ENCODE measurements at regions not wholly inside any gene's neighbourhood (a gene's known extent, or its start where the extent isn't known, plus 50 kb on each side); places are given as distances from the start of the nearest gene placed in this dataset.

DNA sequence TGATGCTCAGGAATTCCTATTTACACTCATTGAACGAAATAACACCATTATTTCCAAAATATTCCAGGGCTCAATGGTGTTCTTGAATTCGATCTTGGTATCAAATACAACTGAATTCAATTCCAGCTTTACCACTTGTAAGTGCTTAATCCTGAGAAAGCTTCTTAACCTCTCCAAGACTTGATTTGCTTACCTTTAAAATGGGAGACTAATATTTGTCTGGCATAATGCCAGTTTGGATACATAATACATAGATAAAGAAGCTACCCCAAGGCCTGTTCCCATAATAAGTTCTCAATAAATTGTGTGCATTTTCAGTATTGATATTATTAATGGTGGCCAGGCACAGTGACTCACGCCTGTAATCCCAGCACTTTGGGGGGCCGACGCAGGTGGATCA, 368.9 kb upstream of the MAF start:
- Histone ChIP-seq H3K27me3 (ENCODE audit: control insufficient read depth, insufficient read depth, low read length, poor library complexity, severe bottlenecking) (no peaks in the 10 kb centered on the region), H3K9me3 (ENCODE audit: control insufficient read depth, low read length) (no peaks in the 10 kb centered on the region), H3K36me3 (ENCODE audit: control insufficient read depth, insufficient read depth, low read length) (no peaks in the 10 kb centered on the region), H3K4me3 (ENCODE audit: insufficient read depth, low read depth, low read length) (no peak overlapping the region), H3K4me1 (ENCODE audit: control insufficient read depth, insufficient read depth, low read length) (no peaks in the 10 kb centered on the region), H3K27ac (ENCODE audit: insufficient read depth, low read depth, low read length, poor library complexity, severe bottlenecking) (no peak overlapping the region)
- 91 to 95% methylated on average over 5 of the region's 5 CpGs for WGBS, 2 experiments

DNA sequence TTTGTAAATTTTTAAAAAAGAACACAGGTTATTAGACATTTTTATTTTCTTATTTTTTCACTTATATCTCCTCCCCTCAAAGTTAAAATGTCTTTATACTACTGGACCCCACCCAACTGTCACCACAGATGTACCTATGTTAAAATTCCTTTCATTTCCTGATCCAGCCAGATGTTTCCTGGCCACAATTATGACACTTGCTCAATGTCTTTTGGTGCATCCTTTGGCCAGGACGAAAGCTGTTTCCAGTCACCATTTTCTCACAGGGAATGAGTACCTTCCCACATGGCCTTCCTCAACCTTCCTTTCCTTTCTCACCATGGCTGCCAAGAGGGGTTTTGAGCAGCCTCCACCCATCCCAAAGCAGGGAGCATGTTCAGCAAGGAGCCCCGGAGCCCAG, 365.7 kb upstream of the MAF start:
- Histone ChIP-seq H3K27me3 (ENCODE audit: control insufficient read depth, insufficient read depth, low read length, poor library complexity, severe bottlenecking) (no peaks in the 10 kb centered on the region), H3K4me1 (ENCODE audit: control insufficient read depth, insufficient read depth, low read length) (no peaks in the 10 kb centered on the region), H3K9me3 (ENCODE audit: control insufficient read depth, low read length) (no peaks in the 10 kb centered on the region), H3K27ac (ENCODE audit: insufficient read depth, low read depth, low read length, poor library complexity, severe bottlenecking) (no peak overlapping the region), H3K4me3 (ENCODE audit: insufficient read depth, low read depth, low read length) (no peak overlapping the region), H3K36me3 (ENCODE audit: control insufficient read depth, insufficient read depth, low read length) (no peaks in the 10 kb centered on the region)
- WGBS, 2 experiments, result 92 to 95% methylated on average over 2 of the region's 2 CpGs

DNA sequence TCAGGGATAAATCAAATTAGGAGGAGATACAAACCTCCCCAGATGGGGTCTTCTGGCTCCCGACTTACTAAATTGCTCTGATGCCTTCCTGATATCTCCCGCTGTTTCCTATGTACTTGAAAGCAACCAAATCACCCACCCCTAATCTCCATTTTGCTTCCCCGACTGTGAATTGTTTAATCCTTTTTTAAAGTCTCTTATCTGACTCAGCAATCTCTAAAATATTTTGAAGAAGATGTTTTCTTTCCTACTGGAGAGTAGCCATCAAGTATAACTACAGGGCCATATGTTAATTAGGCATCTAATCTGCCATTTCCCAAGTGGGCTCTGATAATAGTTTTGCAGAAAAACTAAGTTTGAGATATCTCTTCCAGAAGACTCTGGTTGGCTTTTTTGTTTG, 365.2 kb upstream of the MAF start:
- H3K4me1 ChIP-seq (ENCODE audit: control insufficient read depth, insufficient read depth, low read length), result no peaks in the 10 kb centered on the region
- H3K27me3 ChIP-seq (ENCODE audit: control insufficient read depth, insufficient read depth, low read length, poor library complexity, severe bottlenecking), result no peaks in the 10 kb centered on the region
- no peaks in the 10 kb centered on the region for H3K9me3 ChIP-seq (ENCODE audit: control insufficient read depth, low read length)
- WGBS, 2 experiments, result 87 to 93% methylated on average over 2 to 3 of the region's 3 CpGs
- H3K4me3 ChIP-seq (ENCODE audit: insufficient read depth, low read depth, low read length), result no peak overlapping the region
- H3K27ac ChIP-seq (ENCODE audit: insufficient read depth, low read depth, low read length, poor library complexity, severe bottlenecking), result no peak overlapping the region
- H3K36me3 ChIP-seq (ENCODE audit: control insufficient read depth, insufficient read depth, low read length), result no peaks in the 10 kb centered on the region

DNA sequence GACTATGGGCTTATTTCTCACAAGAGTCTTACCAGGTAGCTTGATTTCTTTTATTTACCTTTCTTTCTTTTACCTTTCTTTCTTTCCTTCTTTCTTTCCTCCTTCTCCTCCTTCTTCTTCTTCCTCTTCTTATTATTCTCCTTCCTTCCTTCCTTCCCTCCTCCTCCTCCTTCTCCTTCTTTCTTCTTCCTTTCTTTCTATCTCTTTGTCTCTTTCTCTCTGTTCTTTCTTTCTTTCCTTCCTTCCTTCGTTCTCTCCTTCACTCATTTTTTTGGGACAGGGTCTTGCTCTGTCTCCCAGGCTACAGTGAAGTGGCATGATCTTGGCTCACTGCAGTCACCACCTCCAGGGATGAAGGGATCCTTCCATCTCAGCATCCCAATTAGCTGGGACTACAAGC, 363.6 kb upstream of the MAF start:
- Histone ChIP-seq H3K4me3 (ENCODE audit: insufficient read depth, low read depth, low read length) (no peak overlapping the region), H3K27me3 (ENCODE audit: control insufficient read depth, insufficient read depth, low read length, poor library complexity, severe bottlenecking) (no peaks in the 10 kb centered on the region)
- WGBS, 2 experiments, result 91% methylated on average over 1 of the region's 1 CpG

DNA sequence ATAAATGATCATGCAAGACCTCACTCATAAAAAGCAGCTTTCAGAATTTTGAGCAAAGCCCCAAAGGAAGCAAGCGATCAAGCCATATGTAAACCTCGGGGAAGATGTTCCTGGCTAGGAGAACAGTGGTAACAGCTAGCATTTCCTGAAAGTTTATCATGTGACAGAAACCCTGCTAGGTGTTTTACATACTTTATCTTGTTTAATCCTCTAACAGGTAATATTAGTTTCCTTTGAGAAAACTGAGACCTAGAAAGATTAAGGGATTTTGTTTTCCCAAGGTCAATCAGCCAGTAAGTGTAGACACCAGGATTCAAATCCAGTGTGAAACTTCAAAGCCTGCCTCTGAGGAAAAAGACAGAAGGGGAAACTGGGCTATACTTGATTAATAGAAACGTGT, 362.4 kb upstream of the MAF start:
- Histone ChIP-seq H3K4me3 (ENCODE audit: insufficient read depth, low read depth, low read length) (no peak overlapping the region), H3K4me1 (ENCODE audit: control insufficient read depth, insufficient read depth, low read length) (no peaks in the 10 kb centered on the region), H3K36me3 (ENCODE audit: control insufficient read depth, insufficient read depth, low read length) (no peaks in the 10 kb centered on the region), H3K27me3 (ENCODE audit: control insufficient read depth, insufficient read depth, low read length, poor library complexity, severe bottlenecking) (no peaks in the 10 kb centered on the region), H3K9me3 (ENCODE audit: control insufficient read depth, low read length) (no peaks in the 10 kb centered on the region), H3K27ac (ENCODE audit: insufficient read depth, low read depth, low read length, poor library complexity, severe bottlenecking) (no peak overlapping the region)
- 91 to 96% methylated on average over 3 of the region's 3 CpGs for WGBS, 2 experiments

More for the DNA sequence above, 363.6 kb upstream of the MAF start:
- H3K9me3 ChIP-seq (ENCODE audit: control insufficient read depth, low read length), result no peaks in the 10 kb centered on the region
- H3K27ac ChIP-seq (ENCODE audit: insufficient read depth, low read depth, low read length, poor library complexity, severe bottlenecking), result no peak overlapping the region
- H3K36me3 ChIP-seq (ENCODE audit: control insufficient read depth, insufficient read depth, low read length), result no peaks in the 10 kb centered on the region
- no peaks in the 10 kb centered on the region for H3K4me1 ChIP-seq (ENCODE audit: control insufficient read depth, insufficient read depth, low read length)

DNA sequence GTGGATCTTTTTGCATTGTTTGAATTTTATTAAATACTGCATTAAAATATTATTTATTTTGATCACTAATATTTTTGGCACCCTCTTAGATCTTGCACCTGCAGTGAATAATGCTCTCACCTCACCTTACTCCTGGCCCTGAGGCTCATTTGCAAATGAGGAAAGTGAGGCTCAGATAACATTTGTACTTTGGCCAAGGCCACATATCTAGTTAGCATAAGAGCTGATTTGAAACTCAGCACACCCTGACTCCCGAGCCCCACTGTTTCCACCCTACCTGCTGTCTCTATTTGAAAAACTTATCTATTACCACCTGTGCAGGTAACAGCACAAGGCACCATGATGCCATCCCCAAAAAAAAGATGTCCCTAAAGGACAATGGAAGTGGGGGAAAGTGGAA, 358.7 kb upstream of the MAF start:
- Histone ChIP-seq H3K9me3 (ENCODE audit: control insufficient read depth, low read length) (no peaks in the 10 kb centered on the region), H3K4me1 (ENCODE audit: control insufficient read depth, insufficient read depth, low read length) (no peaks in the 10 kb centered on the region), H3K36me3 (ENCODE audit: control insufficient read depth, insufficient read depth, low read length) (no peaks in the 10 kb centered on the region), H3K27ac (ENCODE audit: insufficient read depth, low read depth, low read length, poor library complexity, severe bottlenecking) (no peak overlapping the region), H3K4me3 (ENCODE audit: insufficient read depth, low read depth, low read length) (no peak overlapping the region), H3K27me3 (ENCODE audit: control insufficient read depth, insufficient read depth, low read length, poor library complexity, severe bottlenecking) (no peaks in the 10 kb centered on the region)
- WGBS, 2 experiments, result 93 to 100% methylated on average over 1 of the region's 1 CpG

DNA sequence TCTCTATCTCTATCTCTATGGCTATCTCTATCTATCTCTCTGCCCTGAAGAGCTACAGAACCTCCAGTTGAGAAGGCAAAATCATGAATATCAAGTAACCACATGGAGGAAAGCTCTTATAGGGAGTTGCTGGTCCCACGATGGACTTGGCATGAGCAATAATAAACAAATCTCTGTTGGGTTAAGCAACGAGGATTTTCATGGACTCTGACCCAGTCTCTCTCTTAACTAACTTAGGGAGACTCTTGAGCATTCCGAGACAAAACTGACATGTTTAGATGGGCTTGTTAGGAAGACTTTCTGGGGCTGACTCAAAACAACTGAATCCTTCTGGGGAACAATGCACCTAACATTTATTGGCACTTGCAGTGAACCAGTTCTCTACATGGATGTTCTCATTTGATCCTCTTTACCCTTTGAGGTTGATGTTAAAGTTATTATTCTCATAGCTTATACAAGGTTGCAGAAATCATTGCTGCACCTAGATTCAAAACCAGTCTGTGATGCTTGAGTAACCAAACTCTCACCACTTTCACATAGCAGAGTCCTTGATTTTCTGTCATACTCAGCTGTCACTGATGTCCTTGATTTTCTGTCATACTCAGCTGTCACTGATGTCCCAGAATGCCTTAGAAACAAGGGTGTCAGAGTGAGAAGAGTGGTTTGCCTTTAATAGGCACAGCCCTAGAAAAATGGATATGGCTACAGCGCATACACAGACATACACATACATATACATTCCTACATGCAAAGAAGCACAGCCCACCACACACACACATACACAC, 354.6 kb upstream of the MAF start:
- 90 to 97% methylated on average over 4 of the region's 4 CpGs for WGBS, 2 experiments
- no peaks in the 10 kb centered on the region for H3K9me3 ChIP-seq (ENCODE audit: control insufficient read depth, low read length)
- H3K4me3 ChIP-seq (ENCODE audit: insufficient read depth, low read depth, low read length), result no peak overlapping the region
- no peaks in the 10 kb centered on the region for H3K36me3 ChIP-seq (ENCODE audit: control insufficient read depth, insufficient read depth, low read length)
- H3K4me1 ChIP-seq (ENCODE audit: control insufficient read depth, insufficient read depth, low read length), result no peaks in the 10 kb centered on the region
- no peak overlapping the region for H3K27ac ChIP-seq (ENCODE audit: insufficient read depth, low read depth, low read length, poor library complexity, severe bottlenecking)
- H3K27me3 ChIP-seq (ENCODE audit: control insufficient read depth, insufficient read depth, low read length, poor library complexity, severe bottlenecking), result no peaks in the 10 kb centered on the region

DNA sequence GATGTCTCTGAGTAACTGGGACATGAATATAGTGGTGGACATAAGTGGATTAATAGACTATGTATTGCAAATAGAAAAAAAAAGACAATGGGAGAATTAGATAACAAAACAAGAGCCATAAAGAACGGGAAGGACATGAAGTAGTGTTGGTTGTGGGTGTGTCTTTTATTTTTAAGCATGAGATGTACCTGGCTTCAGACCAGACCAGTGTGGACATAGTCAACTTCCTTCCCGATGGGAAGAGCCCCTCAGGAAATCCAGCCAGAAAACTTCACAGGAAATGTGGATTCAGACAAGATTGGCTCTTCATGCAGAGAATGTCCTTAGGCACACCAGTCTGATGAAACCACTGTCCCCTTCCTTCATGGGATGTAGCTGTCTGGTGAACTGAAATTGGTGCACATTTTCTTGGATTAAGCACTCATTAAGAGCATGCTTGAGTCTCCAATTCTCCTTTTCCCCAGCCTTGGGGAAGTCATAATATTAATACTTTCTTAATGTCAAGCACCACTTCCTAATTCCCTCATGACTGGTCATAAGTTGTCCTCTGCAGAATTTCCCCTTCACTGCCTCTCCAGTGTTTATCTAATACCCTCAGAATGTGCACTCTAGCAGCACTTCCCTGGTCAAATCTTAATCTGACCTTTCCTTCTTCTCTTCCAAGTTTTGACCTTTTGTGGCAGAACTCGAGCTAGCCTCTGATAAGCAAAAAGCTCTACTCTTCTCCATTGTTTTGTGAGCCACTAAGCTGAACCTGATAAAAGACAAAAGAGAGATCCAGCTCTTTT, 350.6 kb upstream of the MAF start:
- WGBS, 2 experiments, result 86 to 88% methylated on average over 3 of the region's 3 CpGs
- Histone ChIP-seq H3K4me1 (ENCODE audit: control insufficient read depth, insufficient read depth, low read length) (no peaks in the 10 kb centered on the region), H3K27ac (ENCODE audit: insufficient read depth, low read depth, low read length, poor library complexity, severe bottlenecking) (no peak overlapping the region)

DNA sequence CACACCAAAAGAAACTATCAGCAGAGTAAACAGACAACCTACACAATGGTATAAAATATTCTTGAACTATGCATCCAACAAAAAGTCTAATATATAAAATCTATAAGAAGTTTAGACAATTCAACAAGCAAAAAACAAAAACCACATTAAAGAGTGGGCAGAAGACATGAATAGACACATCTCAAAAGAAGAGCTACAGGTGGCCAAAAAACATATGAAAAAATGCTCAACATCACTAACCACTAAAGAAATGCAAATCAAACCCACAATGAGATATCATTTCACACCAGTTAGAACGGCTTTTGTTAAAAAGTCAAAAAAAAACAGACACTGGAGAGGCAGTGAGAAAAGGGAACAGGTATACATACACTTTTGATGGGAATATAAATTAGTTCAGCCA, 348.9 kb upstream of the MAF start:
- WGBS, 2 experiments, result 100% methylated on average over 1 of the region's 1 CpG
- no peaks in the 10 kb centered on the region for H3K27me3 ChIP-seq (ENCODE audit: control insufficient read depth, insufficient read depth, low read length, poor library complexity, severe bottlenecking)
- H3K9me3 ChIP-seq (ENCODE audit: control insufficient read depth, low read length), result no peaks in the 10 kb centered on the region
- H3K36me3 ChIP-seq (ENCODE audit: control insufficient read depth, insufficient read depth, low read length), result no peaks in the 10 kb centered on the region
- H3K27ac ChIP-seq (ENCODE audit: insufficient read depth, low read depth, low read length, poor library complexity, severe bottlenecking), result no peak overlapping the region
- H3K4me1 ChIP-seq (ENCODE audit: control insufficient read depth, insufficient read depth, low read length), result no peaks in the 10 kb centered on the region
- no peak overlapping the region for H3K4me3 ChIP-seq (ENCODE audit: insufficient read depth, low read depth, low read length)

More for the DNA sequence above, 350.6 kb upstream of the MAF start:
- Histone ChIP-seq H3K27me3 (ENCODE audit: control insufficient read depth, insufficient read depth, low read length, poor library complexity, severe bottlenecking) (no peaks in the 10 kb centered on the region), H3K9me3 (ENCODE audit: control insufficient read depth, low read length) (no peaks in the 10 kb centered on the region), H3K36me3 (ENCODE audit: control insufficient read depth, insufficient read depth, low read length) (no peaks in the 10 kb centered on the region), H3K4me3 (ENCODE audit: insufficient read depth, low read depth, low read length) (no peak overlapping the region)

DNA sequence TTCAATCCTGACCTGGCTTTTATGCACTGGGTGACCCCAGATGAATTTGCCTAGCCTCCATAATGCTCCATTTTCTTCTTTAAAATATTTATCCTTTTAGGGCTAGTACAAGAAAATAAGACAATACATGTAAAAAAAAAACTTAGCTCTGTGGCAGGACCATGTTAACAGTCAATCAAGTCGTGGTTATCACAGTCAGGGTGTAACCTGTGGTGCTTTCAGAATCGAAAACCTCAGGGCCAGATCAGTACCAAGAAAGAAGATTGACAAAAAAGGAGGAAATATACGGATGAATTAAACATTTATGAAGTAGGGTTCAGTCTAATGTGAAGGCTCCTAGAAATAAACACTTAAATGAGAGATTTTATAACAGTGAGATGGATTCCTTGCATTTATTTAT, 347.2 kb upstream of the MAF start:
- Histone ChIP-seq H3K4me3 (ENCODE audit: insufficient read depth, low read depth, low read length) (no peak overlapping the region), H3K4me1 (ENCODE audit: control insufficient read depth, insufficient read depth, low read length) (no peaks in the 10 kb centered on the region), H3K27me3 (ENCODE audit: control insufficient read depth, insufficient read depth, low read length, poor library complexity, severe bottlenecking) (no peaks in the 10 kb centered on the region), H3K9me3 (ENCODE audit: control insufficient read depth, low read length) (no peaks in the 10 kb centered on the region), H3K36me3 (ENCODE audit: control insufficient read depth, insufficient read depth, low read length) (no peaks in the 10 kb centered on the region), H3K27ac (ENCODE audit: insufficient read depth, low read depth, low read length, poor library complexity, severe bottlenecking) (no peak overlapping the region)
- WGBS, 2 experiments, result 94 to 96% methylated on average over 3 of the region's 3 CpGs
